ENCODE measurements at regions not wholly inside any gene's neighbourhood (a gene's known extent, or its start where the extent isn't known, plus 50 kb on each side); places are given as distances from the start of the nearest gene placed in this dataset.

DNA sequence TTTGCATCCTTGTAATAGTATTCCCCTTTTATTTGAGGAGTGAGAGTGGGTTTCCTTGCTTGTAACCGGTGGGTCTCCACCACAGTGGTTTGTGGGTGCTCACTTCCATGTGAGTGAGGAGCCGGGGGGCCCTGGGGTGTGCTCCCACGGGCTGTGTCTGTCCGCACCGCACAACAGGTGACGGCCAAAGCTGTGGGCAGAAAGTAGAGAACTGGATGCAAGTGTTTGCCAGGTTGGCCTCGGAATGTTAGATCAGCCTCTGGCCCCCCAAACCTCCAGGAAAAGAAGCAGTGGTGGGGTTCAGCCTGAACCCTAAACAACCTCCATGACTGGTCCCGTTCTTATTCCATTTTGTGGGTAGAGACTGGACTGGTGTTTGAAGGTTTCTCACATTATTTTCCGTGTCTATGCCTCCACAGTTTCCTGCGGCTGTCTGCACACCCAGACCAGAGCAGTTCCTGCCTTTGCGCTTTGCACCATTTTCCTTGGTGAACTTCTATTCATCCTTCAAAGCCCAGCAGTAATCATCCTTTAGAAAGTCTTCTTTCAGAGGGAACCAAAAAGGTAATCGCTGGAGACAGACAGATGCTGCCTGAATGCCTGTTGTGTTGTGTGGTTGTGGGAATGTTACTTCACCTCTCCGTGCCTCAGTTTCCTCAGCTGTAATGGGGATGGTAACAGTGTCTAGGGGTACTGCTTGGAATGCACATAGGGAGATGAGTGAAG lies 77.2 kb downstream of the MYEOV start:
- TF ChIP-seq, protein P1, sequence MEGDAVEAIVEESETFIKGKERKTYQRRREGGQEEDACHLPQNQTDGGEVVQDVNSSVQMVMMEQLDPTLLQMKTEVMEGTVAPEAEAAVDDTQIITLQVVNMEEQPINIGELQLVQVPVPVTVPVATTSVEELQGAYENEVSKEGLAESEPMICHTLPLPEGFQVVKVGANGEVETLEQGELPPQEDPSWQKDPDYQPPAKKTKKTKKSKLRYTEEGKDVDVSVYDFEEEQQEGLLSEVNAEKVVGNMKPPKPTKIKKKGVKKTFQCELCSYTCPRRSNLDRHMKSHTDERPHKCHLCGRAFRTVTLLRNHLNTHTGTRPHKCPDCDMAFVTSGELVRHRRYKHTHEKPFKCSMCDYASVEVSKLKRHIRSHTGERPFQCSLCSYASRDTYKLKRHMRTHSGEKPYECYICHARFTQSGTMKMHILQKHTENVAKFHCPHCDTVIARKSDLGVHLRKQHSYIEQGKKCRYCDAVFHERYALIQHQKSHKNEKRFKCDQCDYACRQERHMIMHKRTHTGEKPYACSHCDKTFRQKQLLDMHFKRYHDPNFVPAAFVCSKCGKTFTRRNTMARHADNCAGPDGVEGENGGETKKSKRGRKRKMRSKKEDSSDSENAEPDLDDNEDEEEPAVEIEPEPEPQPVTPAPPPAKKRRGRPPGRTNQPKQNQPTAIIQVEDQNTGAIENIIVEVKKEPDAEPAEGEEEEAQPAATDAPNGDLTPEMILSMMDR (IDR thresholded peaks at IDR 0.05): no peak
- TF ChIP-seq EZH2phosphoT487 (IDR thresholded peaks at IDR 0.05) (no peak), EZH2 (IDR thresholded peaks at IDR 0.05) (no peak)
